B cell (primary cell): ENCODE measurements at regions not wholly inside any gene's neighbourhood (a gene's known extent, or its start where the extent isn't known, plus 50 kb on each side); places are given as distances from the start of the nearest gene placed in this dataset.

Source experiments
- ATAC-seq: fragments of 200-7000 bp; cut with Tn5 transposase; one replicate; pipeline ENCODE4 v1.10.0; 2021; ENCODE audit warnings: low read depth, mild to moderate bottlenecking, moderate number of reproducible peaks, moderate library complexity
- CTCF ChIA-PET: fragments of 350-600 bp; sonication (Branson Sonifier 250); formaldehyde crosslinking; loops from one replicate; lab custom pipeline; 2021; ENCODE audit warnings: antibody characterized with exemption, inconsistent platforms; lab: Charles Lee
- POLR2A ChIA-PET: fragments of 350-600 bp; sonication (Branson Sonifier 250); formaldehyde crosslinking; loops from one replicate; lab custom pipeline; 2021; ENCODE audit warnings: antibody characterized with exemption; lab: Charles Lee
- DNase-seq: peaks from one replicate; pipeline ENCODE4 v3.0.0; 2013
- H2AFZ ChIP-seq: 2 replicates; pipeline ENCODE4 v1.6.1; 2012; ENCODE audit warnings: mild to moderate bottlenecking, low read depth, low read length; ENCODE audit not compliant: insufficient read depth, poor library complexity, severe bottlenecking
- H3K27ac ChIP-seq, 2 donors: 1 replicate in 1 of 2; 2 replicates in 1 of 2; pipeline ENCODE4 v1.5.1; 2012 to 2013; ENCODE audit warnings: low read length in 2 of 2, mild to moderate bottlenecking in 2 of 2, moderate library complexity in 1 of 2
- H3K27me3 ChIP-seq, 4 experiments: fragments of 200-600 bp in 1 of 4; sonication (generic) in 1 of 4; replicated peaks in 1 of 4; 1 replicate in 2 of 4; 2 replicates in 2 of 4; pipeline versions ENCODE4 v1.6.1 to v1.7.0; 2013 to 2016; ENCODE audit warnings: low read length in 3 of 4, mild to moderate bottlenecking in 2 of 4, mixed read lengths in 1 of 4, moderate library complexity in 1 of 4; ENCODE audit not compliant: insufficient read depth in 4 of 4, control insufficient read depth in 3 of 4; ENCODE audit errors: control extremely low read depth in 1 of 4
- H3K36me3 ChIP-seq, 2 experiments: replicated peaks in 1 of 2; 1 replicate in 1 of 2; 2 replicates in 1 of 2; pipeline versions ENCODE4 v1.6.1 to v1.7.1; 2013; ENCODE audit warnings: low read length in 1 of 2; ENCODE audit not compliant: insufficient read depth in 2 of 2, control insufficient read depth in 1 of 2; ENCODE audit errors: control extremely low read depth in 1 of 2, extremely low read depth in 1 of 2
- H3K4me1 ChIP-seq, 2 donors: fragments of 200-600 bp in 1 of 2; sonication (generic) in 1 of 2; 1 replicate in 1 of 2; 2 replicates in 1 of 2; pipeline versions ENCODE4 v1.5.1 to v1.6.1; 2013 to 2017; ENCODE audit warnings: low read length in 2 of 2; ENCODE audit not compliant: control insufficient read depth in 2 of 2, insufficient read depth in 2 of 2
- H3K4me2 ChIP-seq: replicated peaks from 2 replicates; pipeline ENCODE3; 2012; ENCODE audit warnings: mild to moderate bottlenecking, low read depth, low read length; ENCODE audit not compliant: poor library complexity, severe bottlenecking
- H3K4me3 ChIP-seq, 5 experiments: fragments of 200-600 bp in 1 of 5; sonication (generic) in 1 of 5; 1 replicate in 3 of 5; 2 replicates in 2 of 5; pipeline versions ENCODE4 v1.5.1 to v1.7.0; 2011 to 2016; ENCODE audit warnings: low read length in 4 of 5, mild to moderate bottlenecking in 4 of 5, low read depth in 2 of 5, control low read depth in 1 of 5, moderate library complexity in 1 of 5; ENCODE audit not compliant: insufficient read depth in 1 of 5; ENCODE audit errors: control extremely low read depth in 1 of 5, extremely low read depth in 1 of 5
- H3K79me2 ChIP-seq: fragments of 200-600 bp; sonication (generic); one replicate; pipeline ENCODE4 v1.6.0; 2016; ENCODE audit warnings: low read length; ENCODE audit not compliant: control insufficient read depth, insufficient read depth
- H3K9ac ChIP-seq: fragments of 200-600 bp; sonication (generic); 2 replicates; pipeline ENCODE4 v1.6.1; 2017; ENCODE audit warnings: mild to moderate bottlenecking, low read length, moderate library complexity
- H3K9me3 ChIP-seq, 3 donors: one replicate each; pipeline versions ENCODE4 v1.6.1 to v1.7.1; 2013; ENCODE audit warnings: low read length in 2 of 3; ENCODE audit not compliant: control insufficient read depth in 2 of 3, insufficient read depth in 1 of 3; ENCODE audit errors: control extremely low read depth in 1 of 3
- H4K20me1 ChIP-seq: 2 replicates; pipeline ENCODE4 v1.6.0; 2012; ENCODE audit warnings: mild to moderate bottlenecking, low read length; ENCODE audit not compliant: insufficient read depth, control insufficient read depth, poor library complexity, severe bottlenecking
- H3K27ac Mint-ChIP-seq: one replicate; pipeline ENCODE4 v1.8.0; 2021; ENCODE audit warnings: mixed read lengths
- H3K27me3 Mint-ChIP-seq: one replicate; pipeline ENCODE4 v1.8.0; 2021; ENCODE audit warnings: mixed read lengths
- H3K4me1 Mint-ChIP-seq: one replicate; pipeline ENCODE4 v1.8.0; 2021; ENCODE audit warnings: mixed read lengths
- H3K4me3 Mint-ChIP-seq: one replicate; pipeline ENCODE4 v1.8.0; 2021; ENCODE audit warnings: mixed read lengths
- H3K9me3 Mint-ChIP-seq: one replicate; pipeline ENCODE4 v1.8.0; 2022; ENCODE audit warnings: mixed read lengths; ENCODE audit not compliant: insufficient read depth
- EZH2 ChIP-seq: IDR thresholded peaks from 2 replicates; pipeline ENCODE4 v1.6.1; 2012; ENCODE audit warnings: borderline replicate concordance, low read depth, mild to moderate bottlenecking, moderate library complexity, low read length; ENCODE audit not compliant: insufficient read depth, poor library complexity, severe bottlenecking
- WGBS: methylation state at CpG from one replicate; pipeline ENCODE4 v1.1.5; 2013; ENCODE audit warnings: missing lambda C conversion rate; ENCODE audit not compliant: insufficient coverage; 5-methylcytosine and 5-hydroxymethylcytosine counted together
- intact Hi-C: fragments of 100-400 bp; cut with micrococcal nuclease; formaldehyde crosslinking; loops from one replicate; pipeline ENCODE4 v1.10.0; 2022
- TF ChIP-seq, protein P1 (sequence below): fragments of 200-600 bp; IDR thresholded peaks from one replicate; pipeline ENCODE4 v1.8.0; 2022; ENCODE audit warnings: antibody characterized with exemption, mild to moderate bottlenecking

GRCh38 chr11:23124996-23125395, 264.7 kb upstream of the CCDC179 start:
- WGBS = no CpG with 5 or more reads among the region's 1 CpG
- H2AFZ ChIP-seq = no peak overlapping the region
- no peaks in the 10 kb centered on the region for H3K27me3 Mint-ChIP-seq

GRCh38 chr11:23127706-23128105, 267.4 kb upstream of the CCDC179 start:
- no peaks in the 10 kb centered on the region for H3K27me3 ChIP-seq
- CTCF ChIA-PET = no interaction called here
- no peak overlapping the region for H3K4me2 ChIP-seq
- Mint-ChIP-seq H3K9me3 (peaks cover 5% of the 10 kb centered on the region), H3K27ac (no peak overlapping the region), H3K4me3 (no peak overlapping the region), H3K4me1 (no peaks in the 10 kb centered on the region), H3K27me3 (no peaks in the 10 kb centered on the region)
- intact Hi-C loops = no loop called here
- no peak overlapping the region for H3K27ac ChIP-seq
- no peak overlapping the region for H3K4me3 ChIP-seq
- no peak overlapping the region for H2AFZ ChIP-seq
- no peak for TF ChIP-seq EZH2
- TF ChIP-seq, protein P1, sequence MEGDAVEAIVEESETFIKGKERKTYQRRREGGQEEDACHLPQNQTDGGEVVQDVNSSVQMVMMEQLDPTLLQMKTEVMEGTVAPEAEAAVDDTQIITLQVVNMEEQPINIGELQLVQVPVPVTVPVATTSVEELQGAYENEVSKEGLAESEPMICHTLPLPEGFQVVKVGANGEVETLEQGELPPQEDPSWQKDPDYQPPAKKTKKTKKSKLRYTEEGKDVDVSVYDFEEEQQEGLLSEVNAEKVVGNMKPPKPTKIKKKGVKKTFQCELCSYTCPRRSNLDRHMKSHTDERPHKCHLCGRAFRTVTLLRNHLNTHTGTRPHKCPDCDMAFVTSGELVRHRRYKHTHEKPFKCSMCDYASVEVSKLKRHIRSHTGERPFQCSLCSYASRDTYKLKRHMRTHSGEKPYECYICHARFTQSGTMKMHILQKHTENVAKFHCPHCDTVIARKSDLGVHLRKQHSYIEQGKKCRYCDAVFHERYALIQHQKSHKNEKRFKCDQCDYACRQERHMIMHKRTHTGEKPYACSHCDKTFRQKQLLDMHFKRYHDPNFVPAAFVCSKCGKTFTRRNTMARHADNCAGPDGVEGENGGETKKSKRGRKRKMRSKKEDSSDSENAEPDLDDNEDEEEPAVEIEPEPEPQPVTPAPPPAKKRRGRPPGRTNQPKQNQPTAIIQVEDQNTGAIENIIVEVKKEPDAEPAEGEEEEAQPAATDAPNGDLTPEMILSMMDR = no peak
- H3K79me2 ChIP-seq = no peaks in the 10 kb centered on the region
- H3K4me1 ChIP-seq = no peaks in the 10 kb centered on the region
- H3K9me3 ChIP-seq = no peaks in the 10 kb centered on the region
- POLR2A ChIA-PET = no interaction called here
- no peak for DNase-seq
- no peaks in the 10 kb centered on the region for H3K36me3 ChIP-seq
- H4K20me1 ChIP-seq = no peaks in the 10 kb centered on the region
- no peak for ATAC-seq
- H3K9ac ChIP-seq = no peak overlapping the region
- WGBS = no CpG with 5 or more reads among the region's 2 CpGs

More at GRCh38 chr11:23124996-23125395, 264.7 kb upstream of the CCDC179 start:
- Histone ChIP-seq H3K9me3 (no peaks in the 10 kb centered on the region), H3K79me2 (no peaks in the 10 kb centered on the region), H3K27ac (no peak overlapping the region), H3K9ac (no peak overlapping the region), H3K27me3 (no peaks in the 10 kb centered on the region), H3K4me1 (no peaks in the 10 kb centered on the region), H3K36me3 (no peaks in the 10 kb centered on the region), H3K4me2 (no peak overlapping the region), H3K4me3 (no peak overlapping the region), H4K20me1 (no peaks in the 10 kb centered on the region)
- H3K9me3 Mint-ChIP-seq = no peaks in the 10 kb centered on the region
- CTCF ChIA-PET = no interaction called here
- intact Hi-C loops = no loop called here
- POLR2A ChIA-PET = no interaction called here
- no peaks in the 10 kb centered on the region for H3K4me1 Mint-ChIP-seq
- H3K4me3 Mint-ChIP-seq = no peak overlapping the region
- DNase-seq = no peak
- no peak overlapping the region for H3K27ac Mint-ChIP-seq
- TF ChIP-seq EZH2 = no peak
- TF ChIP-seq, protein P1 = no peak
- no peak for ATAC-seq
